ENCODE measurements at regions not wholly inside any gene's neighbourhood (a gene's known extent, or its start where the extent isn't known, plus 50 kb on each side); places are given as distances from the start of the nearest gene placed in this dataset.

GRCh38 chr3:193938613-193939012, 197.3 kb upstream of the HES1 start:
- DNase-seq, result no peak

- DNase-seq, result no peak
These were observed 196.4 kb upstream of the HES1 start for GRCh38 chr3:193939527-193939926.

DNA sequence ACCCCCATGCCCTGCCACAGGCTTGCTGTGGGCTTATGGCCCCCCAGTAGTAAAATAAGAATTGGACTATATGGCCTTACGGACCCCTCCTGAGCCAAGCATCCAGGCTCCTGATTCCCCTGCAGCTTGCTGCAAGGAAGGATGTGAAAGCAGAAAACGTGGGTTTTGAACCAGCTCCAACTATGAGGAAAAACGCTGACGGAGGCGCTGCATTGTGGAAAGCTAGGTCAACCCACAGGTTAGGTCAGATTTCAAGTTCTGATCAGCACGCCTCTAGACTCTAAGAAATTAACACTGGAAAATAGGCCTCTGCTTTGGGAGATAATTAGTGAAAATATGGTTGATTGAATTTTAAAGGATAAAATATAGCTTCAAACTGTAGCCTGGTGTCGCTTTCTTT, 195.4 kb upstream of the HES1 start:
- DNase-seq, result no peak

DNA sequence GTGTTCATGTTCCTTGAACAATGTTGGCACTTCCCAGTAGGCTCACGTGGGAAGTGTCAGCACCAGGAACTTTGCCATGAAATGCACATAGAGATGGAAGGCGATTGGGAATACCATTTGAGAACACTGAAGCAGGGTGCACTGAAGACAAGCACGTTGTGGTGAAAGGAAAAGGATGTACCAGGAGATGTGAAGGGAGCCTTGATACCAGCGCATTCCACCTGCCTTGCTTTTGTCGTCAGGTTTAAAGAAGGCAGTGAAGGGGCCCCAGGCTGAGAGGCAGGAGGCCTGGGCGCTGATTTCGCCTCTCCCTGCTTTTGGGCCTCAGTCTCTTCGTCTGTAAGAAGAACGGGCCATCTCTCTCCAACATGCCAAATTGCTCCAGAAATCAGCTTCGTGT, 194.5 kb upstream of the HES1 start:
- DNase-seq, result no peak

DNA sequence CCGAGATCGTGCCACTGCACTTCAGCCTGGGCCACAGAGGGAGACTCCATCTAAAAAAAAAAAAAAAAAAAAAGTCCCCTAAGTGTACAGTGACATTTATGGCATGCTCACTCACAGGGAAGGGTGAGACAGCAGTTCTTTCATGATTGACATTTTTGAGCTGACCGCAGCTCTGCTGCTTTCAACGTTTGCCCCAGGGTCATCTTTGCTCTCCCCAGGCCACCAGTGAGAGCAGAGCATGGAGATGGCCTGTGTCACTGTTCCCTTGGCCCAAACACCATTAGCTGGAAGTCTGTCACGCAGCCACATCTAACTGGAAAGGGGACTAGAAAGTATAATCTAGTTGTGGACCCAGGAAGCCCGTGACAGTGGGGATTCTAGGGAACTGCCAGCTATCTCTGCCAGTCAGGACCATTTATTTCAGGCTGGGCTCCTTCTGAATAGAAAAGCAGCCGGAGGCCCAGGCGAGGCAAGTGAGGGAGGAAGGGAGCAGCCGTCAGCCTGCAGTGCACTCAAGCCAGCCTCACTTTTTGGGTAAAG, 193.4 kb upstream of the HES1 start:
- DNase-seq, result no peak

DNA sequence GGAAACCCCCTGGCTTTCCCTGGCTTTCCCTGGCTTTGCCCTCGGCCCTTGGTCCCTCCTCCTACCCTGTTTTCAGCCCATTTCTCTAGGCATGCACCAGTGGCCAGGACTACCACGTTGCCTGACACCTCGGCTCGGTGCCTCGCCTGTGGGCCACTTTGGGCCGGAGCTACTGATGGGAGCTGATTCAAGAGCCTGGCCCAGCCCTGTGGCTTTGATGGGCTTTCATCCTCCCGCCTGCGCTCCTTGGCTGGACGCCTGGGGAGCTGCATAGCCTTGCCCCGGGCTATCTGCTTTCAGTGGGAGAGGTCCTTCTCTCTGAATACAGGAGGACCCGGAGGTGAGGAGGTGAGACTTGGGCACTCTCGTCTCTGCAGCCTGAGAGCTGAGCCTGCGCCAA, 192.7 kb upstream of the HES1 start:
- no peak for DNase-seq

GRCh38 chr3:193943851-193944517, 192.0 kb upstream of the HES1 start:
- DNase-seq, result no peak

DNA sequence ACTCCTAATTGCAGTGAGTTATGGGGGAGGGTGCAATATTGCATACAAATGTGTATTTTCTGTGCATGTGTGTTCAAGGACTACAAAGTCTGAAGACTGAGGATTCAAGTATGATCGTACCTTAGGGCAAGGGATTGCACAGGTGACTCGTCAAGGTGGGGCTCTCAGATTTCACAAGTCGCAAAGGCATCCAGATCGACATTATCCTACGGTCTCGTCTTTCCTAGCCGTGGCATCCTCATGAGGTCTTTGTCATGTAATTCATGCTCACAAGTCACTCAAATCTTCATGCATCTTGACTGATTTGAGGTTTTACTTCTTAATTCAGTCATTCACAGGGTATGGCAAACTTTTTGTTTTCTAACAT, 191.4 kb upstream of the HES1 start:
- no peak for DNase-seq

- DNase-seq, result no peak
These were observed 190.8 kb upstream of the HES1 start for GRCh38 chr3:193945143-193945542.

- DNase-seq, result no peak
These were observed 189.0 kb upstream of the HES1 start for GRCh38 chr3:193946945-193947344.

GRCh38 chr3:193947596-193947995, 188.4 kb upstream of the HES1 start:
- DNase-seq, result no peak

DNA sequence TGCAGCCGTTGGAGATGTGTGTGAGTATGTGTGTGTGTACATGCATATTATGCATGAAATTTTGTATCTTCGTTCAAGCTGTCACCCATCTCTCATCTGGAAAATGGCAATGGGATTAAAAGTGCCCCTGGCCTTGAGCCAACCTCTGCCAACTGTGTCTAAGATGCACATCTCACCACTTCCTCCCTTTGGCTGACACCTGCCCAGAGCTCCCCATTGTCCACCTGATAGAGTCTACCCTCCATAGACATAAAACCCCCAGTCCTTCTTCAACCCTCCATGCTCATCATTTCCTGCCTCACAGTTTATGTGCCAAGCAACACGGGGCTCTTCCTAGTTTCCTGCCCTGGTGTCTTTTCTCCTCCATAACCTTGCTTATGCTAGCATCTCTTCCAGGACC, 187.5 kb upstream of the HES1 start:
- no peak for DNase-seq

GRCh38 chr3:193951859-193952258, 184.1 kb upstream of the HES1 start:
- DNase-seq, result no peak

- DNase-seq, result no peak
These were observed 181.2 kb upstream of the HES1 start for GRCh38 chr3:193954752-193955151.

DNA sequence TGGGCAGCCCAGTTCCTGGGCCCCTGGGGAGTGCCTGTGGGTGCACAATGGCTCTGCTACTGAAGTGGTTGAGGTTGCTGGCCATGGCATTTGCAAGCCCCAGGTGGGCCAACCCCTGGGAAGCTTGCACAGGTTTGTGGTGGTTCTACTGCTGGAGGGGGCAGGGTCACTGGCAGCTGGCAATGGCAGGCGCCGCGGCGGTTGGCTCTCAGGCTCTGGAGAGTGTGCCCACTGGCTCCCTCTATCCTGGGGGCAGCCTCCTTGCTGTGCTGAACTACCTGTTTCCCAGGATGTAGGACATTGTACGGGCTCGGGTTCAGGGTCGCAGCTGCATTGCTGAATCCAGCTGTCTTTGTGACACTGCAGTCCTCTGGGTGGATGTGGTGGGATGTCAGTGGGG, 180.2 kb upstream of the HES1 start:
- no peak for DNase-seq

DNA sequence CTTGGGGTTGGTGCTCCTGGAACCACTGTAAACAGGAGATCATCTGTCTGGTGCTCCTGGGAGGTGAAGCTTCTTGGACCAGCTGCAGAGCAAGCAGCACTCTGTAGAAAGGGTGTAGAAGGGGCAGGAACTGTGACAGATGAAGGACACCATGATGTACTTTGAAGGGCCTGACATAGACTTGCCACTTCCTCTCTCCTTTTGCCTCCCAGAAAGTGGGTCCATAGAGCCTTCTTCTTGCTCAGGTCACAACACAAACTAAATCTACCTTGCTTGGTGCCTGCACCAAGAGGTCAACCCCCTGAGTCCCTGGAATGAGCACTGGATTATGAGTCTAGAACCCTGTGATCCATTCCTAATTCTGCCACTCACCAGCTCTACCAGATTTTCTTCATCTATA, 176.1 kb upstream of the HES1 start:
- no peak for DNase-seq

GRCh38 chr3:193960487-193961274, 175.3 kb upstream of the HES1 start:
- DNase-seq, result no peak

- DNase-seq, result no peak
These were observed 172.8 kb upstream of the HES1 start for GRCh38 chr3:193962986-193963685.

GRCh38 chr3:193963808-193964516, 172.0 kb upstream of the HES1 start:
- DNase-seq, result no peak

DNA sequence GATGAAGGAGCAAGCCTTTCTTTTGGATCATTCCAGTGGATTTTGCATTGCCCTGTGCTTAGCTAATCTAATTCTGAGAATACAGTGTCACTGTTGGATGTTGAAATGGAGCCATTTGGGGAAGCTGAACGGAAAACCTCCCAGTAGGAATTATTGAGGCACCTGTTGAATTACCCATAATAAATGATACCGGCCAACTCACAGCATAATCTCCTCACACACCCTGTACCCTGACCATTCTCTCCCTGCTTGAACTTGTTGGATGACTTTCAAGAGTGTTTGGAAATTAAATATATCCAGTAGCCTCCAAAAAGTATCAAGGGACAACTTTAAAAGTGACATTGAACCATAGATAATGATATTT, 171.4 kb upstream of the HES1 start:
- no peak for DNase-seq

- DNase-seq, result no peak
These were observed 167.5 kb upstream of the HES1 start for GRCh38 chr3:193968380-193968974.

- peak in 1 of 2 donors; percentile 11 for DNase-seq
These were observed 165.7 kb upstream of the HES1 start for GRCh38 chr3:193970131-193970772.

Data from bone marrow (tissue), 2 donors.